H9 (cell line): ENCODE measurements at regions not wholly inside any gene's neighbourhood (a gene's known extent, or its start where the extent isn't known, plus 50 kb on each side); places are given as distances from the start of the nearest gene placed in this dataset.

Source experiments
- DNase-seq: peaks from one replicate; pipeline ENCODE4 v3.0.0-alpha.2; 2017
- H2AFZ ChIP-seq: one replicate; pipeline ENCODE4 v1.6.1; 2013; ENCODE audit warnings: mild to moderate bottlenecking, low read length, control low read depth, moderate library complexity
- H2AK5ac ChIP-seq: 2 replicates; pipeline ENCODE4 v1.6.1; 2013; ENCODE audit warnings: low read length, control low read depth, mixed read lengths; ENCODE audit not compliant: insufficient read length
- H2BK120ac ChIP-seq: one replicate; pipeline ENCODE4 v1.6.1; 2013; ENCODE audit warnings: low read depth, mild to moderate bottlenecking, low read length, control low read depth, inconsistent platforms; ENCODE audit not compliant: poor library complexity, severe bottlenecking
- H2BK12ac ChIP-seq: 2 replicates; pipeline ENCODE4 v1.6.1; 2013; ENCODE audit warnings: low read length, control low read depth, mixed read lengths, low read depth; ENCODE audit not compliant: insufficient read length
- H2BK15ac ChIP-seq: 2 replicates; pipeline ENCODE4 v1.6.1; 2013; ENCODE audit warnings: low read depth, low read length, control low read depth
- H2BK20ac ChIP-seq: one replicate; pipeline ENCODE4 v1.6.1; 2013; ENCODE audit warnings: low read depth, mild to moderate bottlenecking, low read length, control low read depth, inconsistent platforms; ENCODE audit not compliant: poor library complexity, severe bottlenecking
- H2BK5ac ChIP-seq: 2 replicates; pipeline ENCODE4 v1.6.1; 2013; ENCODE audit warnings: low read length, control low read depth, mixed read lengths; ENCODE audit not compliant: insufficient read length
- H3K14ac ChIP-seq: 2 replicates; pipeline ENCODE4 v1.6.1; 2013; ENCODE audit warnings: low read length, control low read depth; ENCODE audit not compliant: insufficient read depth
- H3K18ac ChIP-seq: 2 replicates; pipeline ENCODE4 v1.6.1; 2013; ENCODE audit warnings: low read depth, mild to moderate bottlenecking, mixed read lengths, low read length, control low read depth; ENCODE audit not compliant: insufficient read length
- H3K23ac ChIP-seq: 2 replicates; pipeline ENCODE4 v1.6.1; 2013; ENCODE audit warnings: low read length, control low read depth, mixed read lengths, low read depth; ENCODE audit not compliant: insufficient read length
- H3K23me2 ChIP-seq: 2 replicates; pipeline ENCODE4 v1.6.1; 2013; ENCODE audit warnings: low read depth, mild to moderate bottlenecking, mixed read lengths, low read length, control low read depth; ENCODE audit not compliant: insufficient read length, poor library complexity, severe bottlenecking
- H3K27ac ChIP-seq: 2 replicates; pipeline ENCODE4 v1.5.1; 2013; ENCODE audit warnings: low read length, control low read depth, mixed read lengths, low read depth; ENCODE audit not compliant: insufficient read length
- H3K27me3 ChIP-seq: 2 replicates; pipeline ENCODE4 v1.6.1; 2013; ENCODE audit warnings: low read length, control low read depth, inconsistent platforms; ENCODE audit not compliant: insufficient read depth
- H3K4ac ChIP-seq: 2 replicates; pipeline ENCODE4 v1.6.1; 2013; ENCODE audit warnings: low read depth, mild to moderate bottlenecking, control low read depth, inconsistent platforms, low read length, moderate library complexity
- H3K4me1 ChIP-seq: 2 replicates; pipeline ENCODE4 v1.6.1; 2013; ENCODE audit warnings: low read length, control low read depth, inconsistent platforms; ENCODE audit not compliant: insufficient read depth
- H3K4me2 ChIP-seq: 2 replicates; pipeline ENCODE4 v1.6.1; 2013; ENCODE audit warnings: low read length, control low read depth, mixed read lengths; ENCODE audit not compliant: insufficient read length, insufficient read depth
- H3K56ac ChIP-seq: 2 replicates; pipeline ENCODE4 v1.6.1; 2013; ENCODE audit warnings: low read depth, mild to moderate bottlenecking, mixed read lengths, low read length, control low read depth; ENCODE audit not compliant: insufficient read length
- H3K79me1 ChIP-seq: 2 replicates; pipeline ENCODE4 v1.6.1; 2013; ENCODE audit warnings: low read depth, mild to moderate bottlenecking, moderate library complexity, low read length, control low read depth, inconsistent platforms; ENCODE audit not compliant: insufficient read depth, poor library complexity, severe bottlenecking
- H3K79me2 ChIP-seq: 2 replicates; pipeline ENCODE4 v1.6.1; 2013; ENCODE audit warnings: low read length, control low read depth, inconsistent platforms; ENCODE audit not compliant: insufficient read depth
- H3K9ac ChIP-seq: 2 replicates; pipeline ENCODE4 v1.6.1; 2013; ENCODE audit warnings: low read length, control low read depth, mixed read lengths; ENCODE audit not compliant: insufficient read length; ENCODE audit errors: extremely low read depth
- H3K9me3 ChIP-seq: one replicate; pipeline ENCODE4 v1.6.1; 2013; ENCODE audit warnings: low read depth, low read length, inconsistent platforms; ENCODE audit not compliant: control insufficient read depth
- H3T11ph ChIP-seq: one replicate; pipeline ENCODE4 v1.6.1; 2013; ENCODE audit warnings: mild to moderate bottlenecking, low read length, control low read depth, inconsistent platforms
- H4K20me1 ChIP-seq: one replicate; pipeline ENCODE4 v1.6.1; 2013; ENCODE audit not compliant: control insufficient read depth, insufficient read length, insufficient read depth
- H4K5ac ChIP-seq: 2 replicates; pipeline ENCODE4 v1.6.1; 2013; ENCODE audit warnings: low read depth, mild to moderate bottlenecking, mixed read lengths, low read length, control low read depth; ENCODE audit not compliant: insufficient read length
- H4K8ac ChIP-seq: replicated peaks from 2 replicates; pipeline ENCODE4 v1.6.1; 2013; ENCODE audit warnings: low read length, control low read depth, mixed read lengths, low read depth; ENCODE audit not compliant: insufficient read length
- H4K91ac ChIP-seq: 2 replicates; pipeline ENCODE4 v1.6.1; 2013; ENCODE audit warnings: low read depth, mild to moderate bottlenecking, moderate library complexity, mixed read lengths, low read length, control low read depth; ENCODE audit not compliant: insufficient read length
- H3K27ac Mint-ChIP-seq, 3 experiments: 2 replicates in 2 of 3; 3 replicates in 1 of 3; pipeline ENCODE4 v1.8.0; 2020 to 2021; ENCODE audit warnings: mixed read lengths in 3 of 3, mild to moderate bottlenecking in 1 of 3, moderate library complexity in 1 of 3
- H3K27me3 Mint-ChIP-seq: 2 replicates; pipeline ENCODE4 v1.8.0; 2021; ENCODE audit warnings: low read depth, mild to moderate bottlenecking, moderate library complexity, mixed read lengths
- H3K36me3 Mint-ChIP-seq, 3 experiments: 2 replicates in 2 of 3; 3 replicates in 1 of 3; pipeline ENCODE4 v1.8.0; 2020 to 2021; ENCODE audit warnings: low read depth in 3 of 3, mixed read lengths in 3 of 3; ENCODE audit not compliant: insufficient read depth in 1 of 3
- H3K4me1 Mint-ChIP-seq, 2 experiments: 2 replicates each; pipeline ENCODE4 v1.8.0; 2020; ENCODE audit warnings: mixed read lengths in 2 of 2
- H3K4me3 Mint-ChIP-seq, 2 experiments: 2 replicates in 1 of 2; 3 replicates in 1 of 2; pipeline ENCODE4 v1.8.0; 2020 to 2021; ENCODE audit warnings: mild to moderate bottlenecking in 2 of 2, mixed read lengths in 2 of 2, moderate library complexity in 1 of 2
- H3K9me3 Mint-ChIP-seq, 2 experiments: 2 replicates in 1 of 2; 3 replicates in 1 of 2; pipeline ENCODE4 v1.8.0; 2020; ENCODE audit warnings: mild to moderate bottlenecking in 2 of 2, mixed read lengths in 2 of 2, moderate library complexity in 1 of 2
- CTCF ChIP-seq: fragments of 200-600 bp; sonication (generic); conservative IDR thresholded peaks from 3 replicates; pipeline ENCODE4 v1.8.0; 2021; ENCODE audit warnings: antibody characterized with exemption, mild to moderate bottlenecking
- WGBS: extraction: QIAGEN DNeasy Blood & Tissue Kit; methylation state at CpG from one replicate; pipeline ENCODE4 v1.1.7; 2013; ENCODE audit warnings: missing lambda C conversion rate, low lambda C conversion rate, mixed read lengths; ENCODE audit not compliant: insufficient read length; ENCODE audit errors: extremely low coverage; 5-methylcytosine and 5-hydroxymethylcytosine counted together

DNA sequence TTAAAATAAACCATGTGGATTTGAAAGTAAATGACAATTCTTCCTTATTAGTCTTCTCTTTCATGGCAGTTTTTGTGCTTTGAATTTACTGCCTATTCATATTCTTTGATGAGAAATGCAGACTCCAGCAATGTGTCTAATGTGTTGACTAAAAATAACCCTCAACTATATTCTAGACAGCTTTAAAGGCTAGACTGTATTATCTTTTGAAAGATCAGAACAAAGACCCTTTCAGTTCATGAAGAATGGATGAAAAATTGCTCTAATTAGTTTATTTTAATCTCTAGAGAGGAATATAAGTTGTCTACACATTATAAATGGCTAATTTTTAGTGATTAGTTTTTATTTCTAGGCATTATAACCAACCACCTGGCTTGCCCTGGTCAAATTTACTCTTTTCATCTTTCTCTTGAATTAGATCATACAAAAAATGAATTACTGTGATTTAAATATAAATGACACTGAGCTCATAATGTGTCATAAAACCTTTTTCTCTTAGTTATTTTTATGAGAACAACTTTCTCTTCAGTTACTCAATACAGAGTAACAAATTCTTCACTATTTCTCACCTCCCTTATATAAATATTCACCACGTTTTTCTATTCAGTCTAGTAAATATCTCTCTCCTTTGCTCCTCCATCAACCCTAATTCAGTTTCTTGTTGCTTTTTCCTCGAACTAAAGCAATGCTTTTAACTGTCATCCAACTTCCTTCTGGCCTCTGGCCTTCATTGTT, 428.5 kb upstream of the TMPRSS15 start:
- Histone ChIP-seq H3K27ac (no peak overlapping the region), H4K20me1 (no peaks in the 10 kb centered on the region), H2AK5ac (no peak overlapping the region), H3K9ac (no peak overlapping the region), H2BK20ac (no peak overlapping the region), H3K14ac (no peak overlapping the region), H3K4ac (no peak overlapping the region), H4K91ac (no peak overlapping the region), H2BK5ac (no peak overlapping the region), H3K4me2 (no peak overlapping the region), H3K18ac (no peak overlapping the region), H3K23ac (no peak overlapping the region), H3K4me1 (no peaks in the 10 kb centered on the region), H4K5ac (no peak overlapping the region), H3K56ac (no peak overlapping the region), H3K23me2 (no peaks in the 10 kb centered on the region), H2BK12ac (no peak overlapping the region), H2AFZ (no peak overlapping the region), H3K9me3 (no peaks in the 10 kb centered on the region), H2BK120ac (no peak overlapping the region), H3K79me2 (no peaks in the 10 kb centered on the region), H4K8ac (no peak overlapping the region), H2BK15ac (no peak overlapping the region), H3T11ph (no peak overlapping the region), H3K27me3 (no peaks in the 10 kb centered on the region), H3K79me1 (no peaks in the 10 kb centered on the region)
- no peak overlapping the region for H3K27ac Mint-ChIP-seq
- H3K27me3 Mint-ChIP-seq = no peaks in the 10 kb centered on the region
- no peak overlapping the region for H3K4me3 Mint-ChIP-seq
- 100% methylated on average over 1 of the region's 2 CpGs for WGBS
- H3K4me1 Mint-ChIP-seq = peaks cover 4 to 6% of the 10 kb centered on the region in 2 experiments; a peak in 3 of 4 replicates
- no peak for DNase-seq
- peaks cover 5 to 9% of the 10 kb centered on the region in 2 experiments; a peak in 4 of 5 replicates for H3K9me3 Mint-ChIP-seq
- no peak for TF ChIP-seq CTCF
- no peaks in the 10 kb centered on the region; a peak in 1 of 7 replicates for H3K36me3 Mint-ChIP-seq
